ENCODE measurements at regions not wholly inside any gene's neighbourhood (a gene's known extent, or its start where the extent isn't known, plus 50 kb on each side); places are given as distances from the start of the nearest gene placed in this dataset.

DNA sequence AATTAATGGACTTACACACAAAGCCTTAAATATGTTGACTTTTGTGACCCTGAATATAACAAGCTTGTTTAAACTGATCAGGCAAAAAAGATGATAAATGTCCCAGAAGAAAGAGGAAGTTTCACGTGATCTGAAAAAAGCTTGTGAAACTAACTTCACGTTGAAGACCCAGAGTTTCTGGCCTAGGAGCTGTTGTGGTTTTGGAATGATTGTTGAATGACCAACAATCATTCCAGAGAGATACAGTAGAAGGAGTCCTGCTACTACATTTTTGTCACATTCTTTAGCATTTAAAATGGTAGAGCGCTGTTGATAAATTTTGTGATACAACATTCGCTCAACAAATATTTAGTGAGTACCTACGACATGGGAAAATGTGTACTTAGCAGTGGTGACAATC is 143.1 kb upstream of the FBN2 start:
- ChIA-PET POLR2A (ENCODE audit: low non-redundant PET) (no interaction called here), CTCF (no interaction called here)
- H3K27ac ChIP-seq = no peak overlapping the region
- DNase-seq (ENCODE audit: low spot score) = no peak
- TF ChIP-seq, protein P1, sequence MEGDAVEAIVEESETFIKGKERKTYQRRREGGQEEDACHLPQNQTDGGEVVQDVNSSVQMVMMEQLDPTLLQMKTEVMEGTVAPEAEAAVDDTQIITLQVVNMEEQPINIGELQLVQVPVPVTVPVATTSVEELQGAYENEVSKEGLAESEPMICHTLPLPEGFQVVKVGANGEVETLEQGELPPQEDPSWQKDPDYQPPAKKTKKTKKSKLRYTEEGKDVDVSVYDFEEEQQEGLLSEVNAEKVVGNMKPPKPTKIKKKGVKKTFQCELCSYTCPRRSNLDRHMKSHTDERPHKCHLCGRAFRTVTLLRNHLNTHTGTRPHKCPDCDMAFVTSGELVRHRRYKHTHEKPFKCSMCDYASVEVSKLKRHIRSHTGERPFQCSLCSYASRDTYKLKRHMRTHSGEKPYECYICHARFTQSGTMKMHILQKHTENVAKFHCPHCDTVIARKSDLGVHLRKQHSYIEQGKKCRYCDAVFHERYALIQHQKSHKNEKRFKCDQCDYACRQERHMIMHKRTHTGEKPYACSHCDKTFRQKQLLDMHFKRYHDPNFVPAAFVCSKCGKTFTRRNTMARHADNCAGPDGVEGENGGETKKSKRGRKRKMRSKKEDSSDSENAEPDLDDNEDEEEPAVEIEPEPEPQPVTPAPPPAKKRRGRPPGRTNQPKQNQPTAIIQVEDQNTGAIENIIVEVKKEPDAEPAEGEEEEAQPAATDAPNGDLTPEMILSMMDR (conservative IDR thresholded peaks at IDR 0.05; ENCODE audit: low read depth) = no peak

DNA sequence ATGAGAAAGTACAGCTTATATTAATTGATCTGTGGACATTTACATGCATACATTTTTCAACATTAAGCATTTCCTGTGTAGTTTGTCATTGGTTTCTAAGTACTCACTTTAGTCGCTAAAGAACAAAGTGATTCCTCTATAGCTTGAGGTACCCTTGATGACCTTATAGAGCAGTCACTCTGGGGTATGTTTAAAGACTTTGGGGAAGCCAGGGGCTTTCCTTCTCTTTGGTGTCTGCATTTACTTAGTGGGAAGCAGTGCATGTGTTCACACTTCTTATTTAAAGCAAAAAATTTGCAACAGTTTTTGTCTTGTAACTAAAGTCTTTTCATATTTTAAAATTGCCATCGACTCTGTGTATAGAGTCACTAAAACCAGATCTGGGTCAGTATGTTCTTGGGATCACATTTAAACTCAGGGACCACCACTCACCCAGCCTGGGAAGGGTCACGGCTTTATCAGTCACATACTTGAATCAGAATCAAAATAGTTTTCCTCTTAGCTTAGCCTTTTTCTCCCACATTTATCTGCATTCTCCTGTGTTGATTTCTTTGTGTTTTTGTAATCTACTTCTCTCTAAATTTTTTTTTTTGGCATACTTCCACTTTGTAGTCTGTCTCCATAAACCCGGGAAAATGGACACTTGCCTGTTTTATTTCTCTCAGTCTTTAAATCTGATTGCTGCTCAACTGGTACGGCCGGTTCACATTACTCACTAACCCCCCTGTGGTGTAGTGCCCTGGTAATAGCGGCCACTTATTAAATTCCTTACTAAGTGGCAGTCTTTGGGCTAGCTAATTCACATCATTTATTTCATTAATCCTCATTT is 143.9 kb upstream of the FBN2 start:
- CTCF ChIA-PET = no interaction called here
- POLR2A ChIA-PET (ENCODE audit: low non-redundant PET) = no interaction called here
- H3K27ac ChIP-seq = no peak overlapping the region
- TF ChIP-seq, protein P1 (conservative IDR thresholded peaks at IDR 0.05; ENCODE audit: low read depth) = no peak
- DNase-seq (ENCODE audit: low spot score) = peak; percentile 37

DNA sequence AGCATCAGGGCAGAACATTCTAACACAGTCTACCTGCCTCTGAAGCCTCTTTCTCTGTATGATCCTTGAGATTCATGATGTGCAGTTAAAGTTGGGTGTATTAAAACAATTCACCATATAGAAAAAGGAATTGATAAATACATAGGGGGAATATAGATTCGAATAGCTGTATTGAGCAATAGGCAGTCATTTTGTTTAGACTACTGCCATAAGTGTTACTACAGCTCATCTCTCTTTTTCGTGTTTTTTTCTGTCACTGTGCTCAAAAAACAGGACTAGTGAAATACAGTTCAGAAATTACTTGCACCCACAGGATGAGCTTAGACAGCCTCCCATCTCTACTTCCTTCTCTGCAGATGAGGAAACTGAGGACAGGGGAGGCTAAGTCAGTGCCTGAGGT is 144.6 kb upstream of the FBN2 start:
- H3K27ac ChIP-seq = no peak overlapping the region
- no peak for DNase-seq (ENCODE audit: low spot score)
- CTCF ChIA-PET = no interaction called here
- TF ChIP-seq, protein P1 (conservative IDR thresholded peaks at IDR 0.05; ENCODE audit: low read depth) = no peak
- POLR2A ChIA-PET (ENCODE audit: low non-redundant PET) = no interaction called here

DNA sequence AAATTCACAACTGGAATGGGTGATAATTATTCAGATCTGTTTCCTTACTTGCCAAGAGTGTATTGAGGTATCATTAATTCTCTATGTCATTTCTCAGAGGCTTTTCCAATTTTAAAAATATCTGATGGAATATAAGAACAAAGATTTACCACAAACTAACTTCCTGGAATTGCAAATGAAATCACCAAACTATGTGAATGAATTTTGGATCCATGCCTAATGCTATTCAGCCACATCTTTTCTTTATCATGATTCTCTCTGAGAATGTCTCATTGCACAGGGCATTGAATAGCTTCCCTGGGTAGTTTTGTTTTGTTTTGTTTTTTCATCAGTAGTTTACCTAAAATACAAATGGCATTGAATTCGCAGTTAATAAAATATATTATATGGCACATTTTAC is 146.9 kb upstream of the FBN2 start:
- TF ChIP-seq, protein P1 (conservative IDR thresholded peaks at IDR 0.05; ENCODE audit: low read depth) = no peak
- POLR2A ChIA-PET (ENCODE audit: low non-redundant PET) = no interaction called here
- no peak overlapping the region for H3K27ac ChIP-seq
- CTCF ChIA-PET = no interaction called here
- DNase-seq (ENCODE audit: low spot score) = no peak

DNA sequence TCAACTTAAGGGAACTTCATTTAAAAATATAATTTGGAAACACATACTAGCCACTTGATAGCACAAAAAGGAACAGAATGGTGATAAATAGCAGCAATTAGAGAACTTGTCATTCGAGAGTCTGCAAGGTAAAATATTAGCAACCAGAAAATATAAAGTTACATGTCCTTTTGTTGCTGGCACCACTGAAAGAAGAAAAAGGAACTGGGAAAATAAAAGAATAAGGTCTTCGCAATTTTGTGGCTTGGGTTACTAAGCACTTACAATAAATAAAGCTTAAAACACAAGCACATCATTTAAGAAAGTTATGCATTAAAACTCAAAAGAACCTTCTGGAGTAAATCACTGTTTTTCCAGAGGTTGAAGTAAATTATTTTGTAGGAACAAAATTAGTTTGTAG is 149.9 kb upstream of the FBN2 start:
- CTCF ChIA-PET = interaction anchor here (0.6 kb wide), 1 partner anchor 750 kb away, joined by 3 read pairs; no protein-coding TSS in a partner anchor

DNA sequence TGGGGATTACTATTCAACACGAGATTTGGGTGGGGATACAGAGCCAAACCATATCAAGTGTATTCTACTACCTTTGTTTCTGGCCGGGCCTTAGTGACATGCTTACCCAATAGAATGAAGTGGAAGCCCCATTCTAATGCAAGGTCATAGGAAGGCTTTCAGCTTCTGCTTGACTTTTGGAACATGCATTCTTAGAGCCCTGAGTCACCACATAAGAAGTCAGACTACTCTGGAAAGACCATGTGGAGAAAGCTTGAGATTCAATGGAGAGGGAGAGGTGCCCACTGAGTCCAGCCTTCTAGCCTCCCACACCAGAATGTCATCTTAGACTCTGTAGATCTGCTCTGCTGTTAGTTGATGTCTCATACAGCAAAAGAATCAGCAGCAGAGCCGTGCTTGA is 155.7 kb upstream of the FBN2 start:
- DNase-seq (ENCODE audit: low spot score) = no peak
- H3K27ac ChIP-seq = no peak overlapping the region
- ChIA-PET CTCF (no interaction called here), POLR2A (ENCODE audit: low non-redundant PET) (no interaction called here)
- TF ChIP-seq, protein P1 (conservative IDR thresholded peaks at IDR 0.05; ENCODE audit: low read depth) = no peak

More for the DNA sequence above, 149.9 kb upstream of the FBN2 start:
- no peak for DNase-seq (ENCODE audit: low spot score)
- POLR2A ChIA-PET (ENCODE audit: low non-redundant PET) = no interaction called here
- TF ChIP-seq, protein P1 (conservative IDR thresholded peaks at IDR 0.05; ENCODE audit: low read depth) = no peak
- H3K27ac ChIP-seq = no peak overlapping the region
